ENCODE measurements at regions not wholly inside any gene's neighbourhood (a gene's known extent, or its start where the extent isn't known, plus 50 kb on each side); places are given as distances from the start of the nearest gene placed in this dataset.

GRCh38 chr7:17083392-17084165 is 201.8 kb upstream of the AGR3 start:
- Histone ChIP-seq H3K9ac (ENCODE audit: low read length) (no peak overlapping the region), H2AFZ (ENCODE audit: insufficient read depth, low read depth, low read length, poor library complexity, severe bottlenecking) (no peak overlapping the region), H3K79me2 (ENCODE audit: control insufficient read depth, insufficient read depth, low read length) (no peaks in the 10 kb centered on the region), H3K4me2 (replicated peaks; ENCODE audit: low read depth, low read length, poor library complexity, severe bottlenecking) (no peak overlapping the region), H3K9me3 (ENCODE audit: control extremely low read depth in 1 of 3, control insufficient read depth in 2 of 3, insufficient read depth in 1 of 3, low read length in 2 of 3) (no peaks in the 10 kb centered on the region), H3K36me3 (replicated peaks in 1 of 2; ENCODE audit: control extremely low read depth in 1 of 2, control insufficient read depth in 1 of 2, extremely low read depth in 1 of 2, insufficient read depth in 2 of 2, low read length in 1 of 2) (no peaks in the 10 kb centered on the region), H3K27me3 (replicated peaks in 1 of 4; ENCODE audit: control extremely low read depth in 1 of 4, control insufficient read depth in 3 of 4, insufficient read depth in 4 of 4, low read length in 3 of 4) (no peaks in the 10 kb centered on the region), H4K20me1 (ENCODE audit: control insufficient read depth, insufficient read depth, low read length, poor library complexity, severe bottlenecking) (no peaks in the 10 kb centered on the region), H3K4me1 (ENCODE audit: control insufficient read depth in 2 of 2, insufficient read depth in 2 of 2, low read length in 2 of 2) (no peaks in the 10 kb centered on the region), H3K4me3 (ENCODE audit: control extremely low read depth in 1 of 5, extremely low read depth in 1 of 5, insufficient read depth in 1 of 5, low read depth in 2 of 5, low read length in 4 of 5) (no peak overlapping the region), H3K27ac (ENCODE audit: low read length in 2 of 2) (no peak overlapping the region)
- CTCF ChIA-PET, result interaction anchor here (0.7 kb wide), 1 partner anchor 8 kb away, joined by 3 read pairs; no protein-coding TSS in a partner anchor
- DNase-seq (no peak), ATAC-seq (ENCODE audit: low read depth) (no peak)
- Mint-ChIP-seq H3K4me1 (no peaks in the 10 kb centered on the region), H3K4me3 (no peak overlapping the region), H3K27me3 (no peaks in the 10 kb centered on the region), H3K9me3 (ENCODE audit: insufficient read depth) (no peaks in the 10 kb centered on the region), H3K27ac (no peak overlapping the region)
- POLR2A ChIA-PET, result no interaction called here
- intact Hi-C loops (cut with micrococcal nuclease), result no loop called here
- WGBS (ENCODE audit: insufficient coverage), result no CpG with 5 or more reads among the region's 4 CpGs
- TF ChIP-seq EZH2 (IDR thresholded peaks at IDR 0.05; ENCODE audit: borderline replicate concordance, insufficient read depth, low read depth, low read length, poor library complexity, severe bottlenecking), result no peak
- TF ChIP-seq, protein P1, sequence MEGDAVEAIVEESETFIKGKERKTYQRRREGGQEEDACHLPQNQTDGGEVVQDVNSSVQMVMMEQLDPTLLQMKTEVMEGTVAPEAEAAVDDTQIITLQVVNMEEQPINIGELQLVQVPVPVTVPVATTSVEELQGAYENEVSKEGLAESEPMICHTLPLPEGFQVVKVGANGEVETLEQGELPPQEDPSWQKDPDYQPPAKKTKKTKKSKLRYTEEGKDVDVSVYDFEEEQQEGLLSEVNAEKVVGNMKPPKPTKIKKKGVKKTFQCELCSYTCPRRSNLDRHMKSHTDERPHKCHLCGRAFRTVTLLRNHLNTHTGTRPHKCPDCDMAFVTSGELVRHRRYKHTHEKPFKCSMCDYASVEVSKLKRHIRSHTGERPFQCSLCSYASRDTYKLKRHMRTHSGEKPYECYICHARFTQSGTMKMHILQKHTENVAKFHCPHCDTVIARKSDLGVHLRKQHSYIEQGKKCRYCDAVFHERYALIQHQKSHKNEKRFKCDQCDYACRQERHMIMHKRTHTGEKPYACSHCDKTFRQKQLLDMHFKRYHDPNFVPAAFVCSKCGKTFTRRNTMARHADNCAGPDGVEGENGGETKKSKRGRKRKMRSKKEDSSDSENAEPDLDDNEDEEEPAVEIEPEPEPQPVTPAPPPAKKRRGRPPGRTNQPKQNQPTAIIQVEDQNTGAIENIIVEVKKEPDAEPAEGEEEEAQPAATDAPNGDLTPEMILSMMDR (IDR thresholded peaks at IDR 0.05), result no peak

GRCh38 chr7:17084166-17084475 is 202.3 kb upstream of the AGR3 start:
- no peak overlapping the region for H2AFZ ChIP-seq (ENCODE audit: insufficient read depth, low read depth, low read length, poor library complexity, severe bottlenecking)
- H3K4me2 ChIP-seq (replicated peaks; ENCODE audit: low read depth, low read length, poor library complexity, severe bottlenecking), result no peak overlapping the region
- no peak overlapping the region for H3K27ac ChIP-seq (ENCODE audit: low read length in 2 of 2)
- no peaks in the 10 kb centered on the region for H3K79me2 ChIP-seq (ENCODE audit: control insufficient read depth, insufficient read depth, low read length)
- H3K36me3 ChIP-seq (replicated peaks in 1 of 2; ENCODE audit: control extremely low read depth in 1 of 2, control insufficient read depth in 1 of 2, extremely low read depth in 1 of 2, insufficient read depth in 2 of 2, low read length in 1 of 2), result no peaks in the 10 kb centered on the region
- WGBS (ENCODE audit: insufficient coverage), result no CpG with 5 or more reads among the region's 1 CpG
- H3K9ac ChIP-seq (ENCODE audit: low read length), result no peak overlapping the region
- ChIA-PET CTCF (interaction anchor here (0.7 kb wide), 1 partner anchor 8 kb away, joined by 3 read pairs; no protein-coding TSS in a partner anchor), POLR2A (no interaction called here)
- no peak overlapping the region for H3K27ac Mint-ChIP-seq
- no peaks in the 10 kb centered on the region for H3K9me3 Mint-ChIP-seq (ENCODE audit: insufficient read depth)
- ATAC-seq (ENCODE audit: low read depth) (no peak), DNase-seq (no peak)
- H3K9me3 ChIP-seq (ENCODE audit: control extremely low read depth in 1 of 3, control insufficient read depth in 2 of 3, insufficient read depth in 1 of 3, low read length in 2 of 3), result peaks cover 0 to 4% (median 0%) of the 10 kb centered on the region in 3 donors
- no peak for TF ChIP-seq EZH2 (IDR thresholded peaks at IDR 0.05; ENCODE audit: borderline replicate concordance, insufficient read depth, low read depth, low read length, poor library complexity, severe bottlenecking)
- TF ChIP-seq, protein P1 (IDR thresholded peaks at IDR 0.05), result no peak
- no peaks in the 10 kb centered on the region for H3K27me3 ChIP-seq (replicated peaks in 1 of 4; ENCODE audit: control extremely low read depth in 1 of 4, control insufficient read depth in 3 of 4, insufficient read depth in 4 of 4, low read length in 3 of 4)
- H3K4me3 ChIP-seq (ENCODE audit: control extremely low read depth in 1 of 5, extremely low read depth in 1 of 5, insufficient read depth in 1 of 5, low read depth in 2 of 5, low read length in 4 of 5), result no peak overlapping the region
- no peaks in the 10 kb centered on the region for H3K27me3 Mint-ChIP-seq
- intact Hi-C loops (cut with micrococcal nuclease), result no loop called here
- H3K4me1 ChIP-seq (ENCODE audit: control insufficient read depth in 2 of 2, insufficient read depth in 2 of 2, low read length in 2 of 2), result no peaks in the 10 kb centered on the region
- no peaks in the 10 kb centered on the region for H3K4me1 Mint-ChIP-seq
- no peaks in the 10 kb centered on the region for H4K20me1 ChIP-seq (ENCODE audit: control insufficient read depth, insufficient read depth, low read length, poor library complexity, severe bottlenecking)
- H3K4me3 Mint-ChIP-seq, result no peak overlapping the region

Data from B cell (primary cell).